ENCODE measurements at regions not wholly inside any gene's neighbourhood (a gene's known extent, or its start where the extent isn't known, plus 50 kb on each side); places are given as distances from the start of the nearest gene placed in this dataset.

DNA sequence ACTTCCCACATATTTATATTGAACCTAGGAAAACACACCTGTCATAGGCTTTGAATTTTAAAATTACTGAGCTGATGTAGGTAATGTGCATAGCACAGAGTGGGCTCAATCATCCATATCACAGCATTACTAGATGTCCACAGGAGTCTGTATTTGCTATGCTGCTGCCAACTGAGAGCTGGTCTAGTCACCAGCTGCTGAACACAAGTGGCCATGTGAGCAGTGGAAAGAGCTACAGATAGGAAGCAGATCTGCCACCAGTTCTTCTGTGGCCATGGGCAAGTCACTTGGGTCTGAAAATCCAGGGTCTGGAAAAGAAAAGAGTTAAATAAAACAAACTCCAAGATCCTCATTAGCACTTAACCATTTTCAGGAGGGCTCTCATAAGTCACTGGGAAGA is 91.8 kb downstream of the APIP start:
- ATAC-seq: no peak
- peak overlapping the region; percentile 99 for H3K27ac ChIP-seq (ENCODE audit: low read length)
- H3F3A ChIP-seq (ENCODE audit: low read length, unreplicated experiment): peaks cover 3% of the 10 kb centered on the region
- H3K4me2 ChIP-seq (ENCODE audit: low read length): no peak overlapping the region
- no TSS peak for BruUV-seq (replicated peaks)
- no peak for DNase-seq
- H4K20me1 ChIP-seq (ENCODE audit: low read length): no peaks in the 10 kb centered on the region
- no peak overlapping the region for H2AFZ ChIP-seq (ENCODE audit: low read length)
- no peaks in the 10 kb centered on the region for H3K9me2 ChIP-seq (replicated peaks; ENCODE audit: low read length)
- no peaks in the 10 kb centered on the region for H3K27me3 ChIP-seq (ENCODE audit: low read length)
- no peaks in the 10 kb centered on the region for H3K9me3 ChIP-seq (ENCODE audit: low read length)
- intact Hi-C loops (cut with micrococcal nuclease): no loop called here
- peak overlapping the region; percentile 80 for H3K9ac ChIP-seq (ENCODE audit: low read length)
- H3K36me3 ChIP-seq (ENCODE audit: low read depth, low read length): no peaks in the 10 kb centered on the region
- ChIA-PET POLR2A (ENCODE audit: unreplicated experiment) (no interaction called here), CTCF (no interaction called here)
- no peak for TF ChIP-seq EZH2 (IDR thresholded peaks at IDR 0.05; ENCODE audit: low read length, unreplicated experiment)
- TF ChIP-seq, protein P1, sequence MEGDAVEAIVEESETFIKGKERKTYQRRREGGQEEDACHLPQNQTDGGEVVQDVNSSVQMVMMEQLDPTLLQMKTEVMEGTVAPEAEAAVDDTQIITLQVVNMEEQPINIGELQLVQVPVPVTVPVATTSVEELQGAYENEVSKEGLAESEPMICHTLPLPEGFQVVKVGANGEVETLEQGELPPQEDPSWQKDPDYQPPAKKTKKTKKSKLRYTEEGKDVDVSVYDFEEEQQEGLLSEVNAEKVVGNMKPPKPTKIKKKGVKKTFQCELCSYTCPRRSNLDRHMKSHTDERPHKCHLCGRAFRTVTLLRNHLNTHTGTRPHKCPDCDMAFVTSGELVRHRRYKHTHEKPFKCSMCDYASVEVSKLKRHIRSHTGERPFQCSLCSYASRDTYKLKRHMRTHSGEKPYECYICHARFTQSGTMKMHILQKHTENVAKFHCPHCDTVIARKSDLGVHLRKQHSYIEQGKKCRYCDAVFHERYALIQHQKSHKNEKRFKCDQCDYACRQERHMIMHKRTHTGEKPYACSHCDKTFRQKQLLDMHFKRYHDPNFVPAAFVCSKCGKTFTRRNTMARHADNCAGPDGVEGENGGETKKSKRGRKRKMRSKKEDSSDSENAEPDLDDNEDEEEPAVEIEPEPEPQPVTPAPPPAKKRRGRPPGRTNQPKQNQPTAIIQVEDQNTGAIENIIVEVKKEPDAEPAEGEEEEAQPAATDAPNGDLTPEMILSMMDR (conservative IDR thresholded peaks at IDR 0.05; ENCODE audit: low read depth, low read length): no peak
- no peak for TF ChIP-seq EZH2phosphoT487 (IDR thresholded peaks at IDR 0.05; ENCODE audit: borderline replicate concordance, low read length)
- H3K79me2 ChIP-seq (ENCODE audit: low read length): no peaks in the 10 kb centered on the region
- H3K4me3 ChIP-seq (ENCODE audit: low read length): no peak overlapping the region
- peaks cover 30% of the 10 kb centered on the region for H3K4me1 ChIP-seq (ENCODE audit: insufficient read depth, low read length)

- Histone ChIP-seq H3K4me1 (ENCODE audit: insufficient read depth, low read length) (peaks cover 30% of the 10 kb centered on the region), H3K9ac (ENCODE audit: low read length) (no peak overlapping the region), H3K27ac (ENCODE audit: low read length) (no peak overlapping the region), H3K79me2 (ENCODE audit: low read length) (no peaks in the 10 kb centered on the region), H3K4me3 (ENCODE audit: low read length) (no peak overlapping the region), H3K4me2 (ENCODE audit: low read length) (no peak overlapping the region), H3K9me2 (replicated peaks; ENCODE audit: low read length) (no peaks in the 10 kb centered on the region), H3K9me3 (ENCODE audit: low read length) (no peaks in the 10 kb centered on the region), H3K27me3 (ENCODE audit: low read length) (no peaks in the 10 kb centered on the region), H3F3A (ENCODE audit: low read length, unreplicated experiment) (peaks cover 3% of the 10 kb centered on the region), H2AFZ (ENCODE audit: low read length) (no peak overlapping the region), H3K36me3 (ENCODE audit: low read depth, low read length) (no peaks in the 10 kb centered on the region), H4K20me1 (ENCODE audit: low read length) (no peaks in the 10 kb centered on the region)
- intact Hi-C loops (cut with micrococcal nuclease): no loop called here
- POLR2A ChIA-PET (ENCODE audit: unreplicated experiment): no interaction called here
- no TSS peak for BruUV-seq (replicated peaks)
- no peak for DNase-seq
- CTCF ChIA-PET: no interaction called here
- no peak for ATAC-seq
- TF ChIP-seq EZH2phosphoT487 (IDR thresholded peaks at IDR 0.05; ENCODE audit: borderline replicate concordance, low read length): no peak
- no peak for TF ChIP-seq EZH2 (IDR thresholded peaks at IDR 0.05; ENCODE audit: low read length, unreplicated experiment)
- TF ChIP-seq, protein P1 (conservative IDR thresholded peaks at IDR 0.05; ENCODE audit: low read depth, low read length): no peak
Observed at GRCh38 chr11:34823639-34824038, 92.5 kb downstream of the APIP start.

DNA sequence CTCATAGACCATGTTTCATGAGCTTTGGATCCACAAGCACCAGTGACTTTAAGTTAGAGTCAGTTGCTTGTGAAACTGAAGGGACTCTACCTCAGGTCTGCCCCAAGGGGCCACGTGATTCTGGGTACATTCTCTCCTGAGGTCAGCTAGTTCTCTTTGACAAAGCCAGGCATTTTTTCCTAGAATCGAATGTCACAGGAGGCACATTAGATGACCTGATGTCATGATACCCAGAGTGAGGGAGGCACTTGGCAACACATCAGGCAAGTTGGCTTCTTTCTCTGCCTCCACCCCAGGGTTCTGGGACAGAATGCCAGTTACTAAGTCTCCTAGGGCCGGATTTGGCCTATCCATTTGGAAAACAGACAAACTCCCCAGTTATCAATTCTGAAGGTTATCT is 93.0 kb downstream of the APIP start:
- ATAC-seq (no peak), DNase-seq (no peak)
- Histone ChIP-seq H3K27me3 (ENCODE audit: low read length) (no peaks in the 10 kb centered on the region), H3K4me1 (ENCODE audit: insufficient read depth, low read length) (peaks cover 30% of the 10 kb centered on the region), H3K9me3 (ENCODE audit: low read length) (no peaks in the 10 kb centered on the region), H2AFZ (ENCODE audit: low read length) (no peak overlapping the region), H3K36me3 (ENCODE audit: low read depth, low read length) (no peaks in the 10 kb centered on the region), H3K79me2 (ENCODE audit: low read length) (no peaks in the 10 kb centered on the region), H3K27ac (ENCODE audit: low read length) (no peak overlapping the region), H3K9ac (ENCODE audit: low read length) (no peak overlapping the region), H3K4me2 (ENCODE audit: low read length) (no peak overlapping the region), H4K20me1 (ENCODE audit: low read length) (no peaks in the 10 kb centered on the region), H3F3A (ENCODE audit: low read length, unreplicated experiment) (peaks cover 3% of the 10 kb centered on the region), H3K4me3 (ENCODE audit: low read length) (no peak overlapping the region), H3K9me2 (replicated peaks; ENCODE audit: low read length) (no peaks in the 10 kb centered on the region)
- no TSS peak for BruUV-seq (replicated peaks)
- TF ChIP-seq EZH2 (IDR thresholded peaks at IDR 0.05; ENCODE audit: low read length, unreplicated experiment) (no peak), EZH2phosphoT487 (IDR thresholded peaks at IDR 0.05; ENCODE audit: borderline replicate concordance, low read length) (no peak)
- TF ChIP-seq, protein P1 (conservative IDR thresholded peaks at IDR 0.05; ENCODE audit: low read depth, low read length): no peak
- POLR2A ChIA-PET (ENCODE audit: unreplicated experiment): no interaction called here
- CTCF ChIA-PET: no interaction called here
- intact Hi-C loops (cut with micrococcal nuclease): no loop called here
